H54 (cell line): ENCODE measurements at regions not wholly inside any gene's neighbourhood (a gene's known extent, or its start where the extent isn't known, plus 50 kb on each side); places are given as distances from the start of the nearest gene placed in this dataset.

ENCODE experiments used
- DNase-seq: peaks from one replicate; pipeline ENCODE4 v3.0.0; 2011; ENCODE audit warnings: low spot score, mixed read lengths; ENCODE audit not compliant: insufficient read length
- FAIRE-seq: peaks from 3 replicates; lab custom pipeline; 2011; peaks lifted over from hg19 to GRCh38; lab: Jason Lieb, UNC
- POLR2A ChIP-seq: IDR thresholded peaks from 2 replicates; pipeline ENCODE4 v1.6.1; 2011; ENCODE audit warnings: low read depth, mild to moderate bottlenecking, low read length

DNA sequence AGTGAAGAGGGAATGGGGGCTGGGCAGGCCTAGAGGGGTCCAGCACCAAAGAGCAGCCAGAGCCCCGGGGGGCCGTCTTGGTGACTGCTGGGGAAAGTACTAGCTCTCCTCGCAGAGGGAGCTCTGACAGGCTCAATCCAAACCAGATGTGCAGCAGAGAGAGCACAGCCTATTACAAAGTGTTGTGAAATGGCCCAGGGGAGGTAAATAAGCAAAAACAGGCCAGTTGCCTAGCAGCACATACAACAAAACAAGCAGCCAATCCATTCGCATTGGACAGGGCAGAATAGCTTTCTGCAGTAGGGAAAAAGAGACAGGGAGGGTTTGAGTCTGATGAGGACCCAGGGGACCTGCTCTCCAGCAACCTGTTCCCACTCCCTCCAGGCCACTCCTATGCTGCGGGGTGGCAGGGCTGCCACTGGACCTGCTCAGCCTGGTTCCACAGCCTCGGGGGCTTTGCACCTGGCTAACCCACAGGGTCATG is 239.6 kb upstream of the FGGY start:
- TF ChIP-seq POLR2A: no peak
- no peak for FAIRE-seq
- no peak for DNase-seq

DNA sequence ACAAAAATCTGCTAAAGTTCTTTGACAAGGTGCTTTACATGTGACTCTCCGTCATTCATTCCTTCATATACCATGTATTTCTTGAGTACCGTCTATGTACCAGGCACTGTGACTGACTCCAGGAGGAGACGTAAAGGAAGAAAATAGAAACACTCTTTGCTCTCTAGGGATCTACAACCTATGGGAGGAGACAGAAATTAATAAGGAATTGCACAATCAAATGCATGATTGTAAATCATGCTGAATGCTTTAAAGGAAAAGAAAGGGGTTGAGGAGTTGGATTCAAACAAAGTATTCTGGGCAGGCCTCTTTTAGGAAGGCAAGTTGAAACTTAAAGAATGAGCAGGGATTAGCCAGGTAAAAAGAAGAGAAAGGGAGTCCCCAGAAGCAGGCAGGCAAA is 239.1 kb upstream of the FGGY start:
- TF ChIP-seq POLR2A: no peak
- FAIRE-seq (no peak), DNase-seq (no peak)

DNA sequence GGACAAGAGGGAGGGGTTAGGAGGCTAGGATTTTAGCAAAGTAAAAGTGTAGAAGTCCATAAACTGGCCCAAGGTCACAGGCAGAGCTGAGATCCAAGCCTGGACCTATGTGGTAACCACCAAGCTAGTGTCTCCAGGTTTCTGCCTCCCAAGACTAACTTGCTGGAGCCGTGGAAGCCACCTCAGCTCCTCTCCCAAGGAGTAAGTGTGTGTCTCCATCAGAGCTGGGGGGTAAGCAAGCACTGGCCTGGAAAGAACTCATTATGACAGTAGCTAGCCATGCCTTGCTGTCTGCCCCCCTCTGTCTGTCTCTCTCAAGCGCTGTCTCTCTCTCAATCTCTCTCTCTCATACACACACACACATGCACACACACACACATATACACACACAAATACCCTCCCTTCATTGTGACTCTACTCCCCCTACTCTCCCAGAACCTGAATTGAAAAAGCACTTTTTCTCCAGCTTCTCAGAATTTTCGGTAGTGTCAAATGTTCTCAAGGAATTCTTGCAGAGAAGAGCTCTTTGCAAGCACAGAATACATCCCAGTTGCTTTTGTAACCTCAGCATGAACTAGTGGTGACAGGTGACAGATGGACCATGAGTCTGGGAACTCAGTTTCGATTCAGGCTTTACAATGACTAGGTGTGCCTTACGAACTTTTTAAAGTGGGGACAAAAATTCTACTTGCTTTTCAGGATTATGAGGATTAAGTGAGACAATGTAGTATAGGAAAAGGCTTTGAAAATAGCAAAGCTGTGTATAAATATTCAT is 238.0 kb upstream of the FGGY start:
- DNase-seq: no peak
- no peak for FAIRE-seq

DNA sequence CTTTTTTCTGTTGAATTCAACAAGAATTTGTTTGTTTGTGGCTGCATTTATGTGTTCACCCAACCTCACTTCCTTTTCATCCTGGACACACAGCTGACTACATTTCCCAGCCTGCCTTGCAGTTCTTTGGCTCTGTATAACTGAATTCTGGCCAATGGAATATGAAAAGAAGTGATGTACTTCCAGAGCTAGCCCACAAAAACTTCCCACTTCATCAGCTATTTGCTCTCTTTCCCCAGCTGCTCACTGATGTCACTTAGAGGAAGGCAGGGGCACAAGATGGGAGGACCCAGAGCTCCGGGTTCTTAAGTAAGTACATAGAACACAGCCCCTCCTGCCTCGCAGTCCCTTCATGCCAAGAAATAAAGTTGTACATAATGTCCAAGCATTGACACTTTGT is 235.0 kb upstream of the FGGY start:
- no peak for DNase-seq
- peak; percentile 93 for FAIRE-seq
- no peak for TF ChIP-seq POLR2A

More for the DNA sequence above, 238.0 kb upstream of the FGGY start:
- no peak for TF ChIP-seq POLR2A

DNA sequence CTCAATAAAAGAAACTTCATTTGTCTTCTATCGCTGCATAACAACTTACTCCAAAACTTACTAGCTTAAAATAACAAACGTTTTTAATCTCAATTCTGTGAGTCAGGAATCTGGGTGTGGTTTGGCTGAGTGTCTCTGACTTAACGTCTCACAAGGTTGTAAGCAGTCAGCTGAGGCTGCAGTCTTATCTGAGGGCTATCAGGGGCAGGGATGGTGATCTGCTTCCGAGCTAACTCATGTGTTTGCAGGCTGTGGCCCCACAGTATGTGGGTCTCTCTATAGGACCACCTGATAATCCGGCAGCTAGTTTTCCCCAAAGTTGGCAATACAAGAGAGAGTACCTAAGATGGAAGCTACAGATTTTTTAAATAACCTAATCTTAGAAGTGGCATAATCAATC is 234.2 kb upstream of the FGGY start:
- DNase-seq: no peak
- no peak for TF ChIP-seq POLR2A
- FAIRE-seq: peak; percentile 68

DNA sequence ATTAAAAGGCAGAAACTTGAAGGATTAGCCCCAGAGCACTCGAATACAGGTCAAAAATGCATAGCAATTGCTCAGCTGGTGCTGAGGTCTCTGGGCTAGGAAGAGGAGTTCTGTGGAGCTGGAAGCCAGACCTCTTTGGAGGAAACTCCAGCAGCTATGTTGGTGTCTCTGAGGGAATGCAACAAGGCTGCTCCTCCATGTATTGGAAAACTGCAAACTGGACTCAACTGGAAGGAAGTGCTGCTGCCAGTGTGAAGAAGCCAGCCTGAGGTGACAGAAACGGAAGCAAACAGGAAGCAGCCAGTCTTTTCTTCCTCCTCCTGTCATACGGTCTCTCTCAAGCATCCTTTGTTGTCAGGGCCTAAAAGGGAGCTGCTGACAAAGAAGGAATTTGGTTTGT is 233.4 kb upstream of the FGGY start:
- no peak for DNase-seq
- no peak for TF ChIP-seq POLR2A
- no peak for FAIRE-seq

DNA sequence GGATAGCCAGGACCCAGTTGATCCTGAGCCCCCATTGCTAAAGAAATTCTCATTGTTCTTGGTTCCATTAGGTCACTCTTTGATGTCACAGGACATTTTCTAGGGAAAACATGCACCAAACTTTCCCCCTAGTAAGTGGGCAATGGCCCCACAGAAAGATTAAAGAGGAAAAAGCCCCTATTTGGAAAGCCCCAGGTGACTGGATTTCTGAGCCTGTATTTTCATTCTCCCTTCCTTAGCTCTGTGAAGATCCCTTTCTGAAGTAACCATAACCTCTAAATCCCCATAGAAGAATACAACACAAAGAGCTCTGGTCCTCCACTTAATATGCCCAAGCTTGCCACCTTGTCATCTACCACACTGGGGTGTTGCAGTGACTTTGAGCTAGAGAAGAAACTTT is 232.3 kb upstream of the FGGY start:
- DNase-seq (no peak), FAIRE-seq (no peak)
- no peak for TF ChIP-seq POLR2A

DNA sequence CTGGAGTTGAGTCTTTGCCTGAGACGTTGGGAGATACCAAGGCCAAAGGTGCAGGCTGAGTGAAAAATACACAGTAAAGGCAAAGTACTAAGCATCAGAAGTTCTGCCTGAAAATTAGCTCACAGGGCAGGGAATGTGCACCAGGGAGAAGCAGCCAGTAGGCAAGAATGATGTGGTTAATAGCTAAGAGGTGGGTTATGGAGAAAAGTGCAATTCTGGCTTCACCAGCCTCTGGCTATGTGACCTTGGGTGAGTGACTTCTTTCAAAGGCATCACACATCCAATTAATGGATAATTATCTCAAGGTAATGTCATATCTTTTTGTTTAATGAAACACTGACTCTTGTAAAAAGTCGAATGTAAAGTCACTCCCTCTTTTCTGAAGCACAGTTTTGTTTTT is 230.7 kb upstream of the FGGY start:
- DNase-seq: no peak
- no peak for FAIRE-seq
- no peak for TF ChIP-seq POLR2A

DNA sequence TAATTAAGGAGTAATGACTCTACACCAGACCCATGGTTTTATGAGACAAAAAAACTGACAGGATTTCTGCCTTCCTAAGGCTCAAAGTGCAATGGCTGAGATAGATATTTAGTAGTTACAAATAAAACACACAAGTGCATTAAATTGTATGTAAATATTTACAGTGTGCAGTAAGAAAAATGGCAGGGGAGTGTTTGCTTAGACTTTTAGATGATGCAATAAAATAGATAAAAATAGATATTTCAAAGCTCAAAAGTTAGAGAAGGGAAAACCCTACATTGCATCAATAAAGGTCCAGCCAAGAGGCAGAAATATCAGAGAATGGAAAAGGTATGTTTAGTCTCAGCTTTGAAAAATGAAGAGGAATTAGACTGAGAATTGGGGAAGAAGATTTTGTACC is 226.3 kb upstream of the FGGY start:
- TF ChIP-seq POLR2A: no peak
- FAIRE-seq (no peak), DNase-seq (no peak)

DNA sequence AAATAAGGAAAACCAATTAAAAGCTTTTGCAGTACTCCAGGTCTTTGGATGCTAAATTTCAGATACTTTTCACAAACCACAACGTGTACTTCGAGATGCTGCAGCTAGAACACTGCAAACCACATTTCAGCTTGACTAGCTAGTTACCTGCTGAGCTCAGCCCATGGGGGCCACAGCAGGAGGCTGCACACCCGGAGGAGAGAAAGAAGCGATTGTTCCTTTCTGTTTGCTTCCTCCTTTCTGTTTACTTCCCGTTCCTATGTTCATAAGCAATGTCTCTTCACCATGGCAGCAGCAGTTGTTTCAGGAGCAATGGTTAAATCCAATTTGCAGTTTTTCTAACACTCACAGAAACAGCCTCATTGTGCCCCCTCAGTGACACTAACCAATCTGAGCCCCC is 225.6 kb upstream of the FGGY start:
- TF ChIP-seq POLR2A: no peak
- DNase-seq (no peak), FAIRE-seq (peak; percentile 78)

DNA sequence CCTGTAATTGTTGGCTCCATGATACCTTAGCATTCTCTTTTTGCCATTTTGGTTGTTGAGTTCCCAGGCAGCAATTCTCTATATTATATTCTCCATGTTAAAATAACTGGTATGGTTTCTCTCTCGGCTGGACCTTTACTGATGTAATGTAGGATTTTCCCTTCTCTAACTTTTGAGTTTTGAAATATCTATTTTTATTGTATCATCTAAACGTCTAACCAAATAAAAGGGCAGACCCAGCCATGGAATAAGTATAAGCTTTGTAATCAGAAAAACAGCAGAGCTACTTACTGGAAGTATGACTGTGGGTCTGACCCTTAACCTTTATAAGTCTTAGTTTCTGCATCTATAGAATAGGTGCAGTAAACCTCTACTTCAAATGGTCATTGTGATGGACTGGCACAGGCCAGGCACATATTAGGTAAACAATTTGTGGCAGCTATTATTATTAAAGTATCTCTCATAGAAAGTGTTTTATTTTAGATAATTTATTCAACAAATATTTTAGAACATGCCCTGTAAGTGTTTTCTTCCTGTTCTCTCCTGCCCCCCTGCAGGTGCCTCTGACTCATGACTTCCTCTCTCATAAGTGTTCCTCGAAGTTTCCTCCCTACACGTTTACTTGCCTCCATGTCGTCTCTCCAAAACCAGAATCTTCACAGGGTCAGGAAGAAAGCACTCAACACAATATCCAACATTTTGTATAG is 224.9 kb upstream of the FGGY start:
- no peak for DNase-seq
- FAIRE-seq: peak; percentile 90
- no peak for TF ChIP-seq POLR2A

DNA sequence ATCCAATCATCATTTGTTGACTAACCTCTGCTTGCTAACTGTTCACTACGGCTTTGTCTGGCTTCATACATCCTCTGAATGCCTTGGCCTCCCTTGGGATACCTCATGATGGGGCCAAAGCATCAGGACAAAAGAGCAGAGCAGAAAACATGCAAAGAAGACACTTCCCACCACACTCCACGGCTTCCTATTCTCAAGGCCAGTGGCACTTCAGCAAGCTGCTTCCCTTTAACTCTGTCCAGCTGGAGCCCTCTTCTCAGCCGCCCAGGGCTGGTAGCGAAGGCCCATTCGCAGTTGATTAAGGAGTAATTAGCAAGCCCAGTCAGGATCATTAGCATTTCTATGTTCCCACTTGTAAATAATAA is 224.3 kb upstream of the FGGY start:
- FAIRE-seq (no peak), DNase-seq (no peak)
- no peak for TF ChIP-seq POLR2A

DNA sequence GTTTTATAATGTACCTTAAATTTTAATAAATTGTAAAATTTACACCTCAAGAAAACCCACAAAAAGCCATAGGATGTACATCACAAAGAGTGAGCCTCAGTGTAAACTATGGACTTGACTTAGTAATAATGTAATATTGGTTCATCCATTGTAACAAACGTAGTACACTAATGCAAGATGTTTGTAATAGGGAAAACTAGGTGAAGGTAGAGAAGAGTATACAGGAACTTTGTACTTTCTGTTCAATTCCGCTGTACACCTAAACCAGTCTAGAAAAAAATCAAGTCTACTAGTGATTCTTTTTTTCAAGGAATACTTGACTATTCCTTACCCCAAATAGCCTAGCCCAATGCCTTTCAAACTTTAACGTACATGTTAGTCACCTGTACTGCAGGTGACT is 222.3 kb upstream of the FGGY start:
- DNase-seq (no peak), FAIRE-seq (no peak)

DNA sequence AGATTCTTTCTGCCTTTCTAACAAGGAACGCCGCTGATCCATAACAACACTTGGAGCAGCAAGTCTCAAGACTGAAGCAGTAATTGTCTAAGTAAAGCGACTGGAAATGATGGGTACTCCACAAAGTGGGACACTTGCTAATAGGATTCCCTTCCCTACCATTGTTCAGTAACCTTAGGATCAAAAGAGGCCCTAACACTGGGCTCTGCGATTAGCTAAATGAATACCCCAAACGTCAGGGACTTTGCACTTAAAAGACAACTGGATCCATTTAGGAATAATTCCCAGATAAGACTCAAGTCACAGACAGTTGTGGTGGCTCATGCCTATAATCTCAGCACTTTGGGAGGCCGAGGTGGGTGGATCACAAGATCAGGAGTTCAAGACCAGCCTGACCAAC is 221.9 kb upstream of the FGGY start:
- TF ChIP-seq POLR2A: no peak
- DNase-seq (no peak), FAIRE-seq (no peak)

More for the DNA sequence above, 222.3 kb upstream of the FGGY start:
- no peak for TF ChIP-seq POLR2A

DNA sequence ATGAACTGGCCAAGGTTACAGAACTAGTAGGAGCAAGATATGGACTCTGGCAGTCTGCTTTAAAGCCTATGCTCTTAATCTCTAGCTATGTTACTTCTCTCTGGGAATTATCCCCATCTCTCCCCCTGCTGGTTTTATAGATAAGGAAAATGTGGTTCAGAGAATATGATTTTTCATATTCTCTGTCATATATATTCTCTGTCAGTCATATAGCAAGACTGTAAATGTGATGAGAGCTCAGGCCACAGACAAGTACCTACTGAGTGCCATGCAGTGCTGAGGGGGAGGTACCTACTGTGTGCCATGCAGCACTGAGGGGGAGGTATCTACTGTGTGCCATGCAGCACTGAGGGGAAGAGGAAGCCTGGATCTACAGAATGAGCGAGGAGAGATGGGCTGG is 220.3 kb upstream of the FGGY start:
- DNase-seq (no peak), FAIRE-seq (no peak)
- TF ChIP-seq POLR2A: no peak
